HepG2 (cell line): ENCODE measurements at regions not wholly inside any gene's neighbourhood (a gene's known extent, or its start where the extent isn't known, plus 50 kb on each side); places are given as distances from the start of the nearest gene placed in this dataset.

Source experiments
- ATAC-seq: fragments of 200-7000 bp; cut with Tn5 transposase; 3 replicates; pipeline ENCODE4 v1.9.1; 2020; ENCODE audit warnings: mild to moderate bottlenecking, moderate library complexity
- BruUV-seq: library from RNA; stranded (reverse); fragments of 400-500 nt; replicated peaks from 2 replicates; lab custom pipeline; 2021; lab: Mats Ljungman, UMichigan
- CTCF ChIA-PET: fragments of 300-600 bp; formaldehyde crosslinking; extraction: SDS; loops from one replicate; lab custom pipeline; 2021; ENCODE audit warnings: low total read pairs, inconsistent platforms, low intra/inter-chr PET ratio; lab: Yijun Ruan, JAX
- POLR2A ChIA-PET: fragments of 350-600 bp; sonication (Branson Sonifier 250); formaldehyde crosslinking; loops from one replicate; lab custom pipeline; 2020; ENCODE audit warnings: antibody characterized with exemption, inconsistent platforms; lab: Yijun Ruan, JAX
- DNase-seq: peaks from one replicate; pipeline ENCODE4 v3.0.0-alpha.2; 2015; ENCODE audit warnings: low spot score
- FAIRE-seq: peaks from 3 replicates; lab custom pipeline; 2011; peaks lifted over from hg19 to GRCh38; lab: Jason Lieb, UNC
- H2AFZ ChIP-seq: one replicate; pipeline ENCODE4 v1.6.1; 2011; ENCODE audit warnings: low read length, inconsistent platforms
- H3K27ac ChIP-seq: fragments of 300-600 bp; 3 replicates; pipeline ENCODE4 v1.8.0; 2011; ENCODE audit warnings: mixed run types, mild to moderate bottlenecking, mixed read lengths, low read length, inconsistent platforms; ENCODE audit not compliant: insufficient read depth; ENCODE audit errors: extremely low read length
- H3K27me3 ChIP-seq, 2 experiments: fragments of 200-600 bp in 1 of 2; 2 replicates in 1 of 2; 3 replicates in 1 of 2; pipeline versions ENCODE4 v1.6.0 to v1.8.0; 2011; ENCODE audit warnings: low read length in 2 of 2, mild to moderate bottlenecking in 2 of 2, moderate library complexity in 2 of 2, inconsistent platforms in 1 of 2; ENCODE audit not compliant: insufficient read depth in 2 of 2, control insufficient read depth in 1 of 2
- H3K36me3 ChIP-seq, 2 experiments: fragments of 200-600 bp in 1 of 2; replicated peaks in 1 of 2; 2 replicates in 1 of 2; 3 replicates in 1 of 2; pipeline versions ENCODE4 v1.5.1 to v1.8.0; 2011; ENCODE audit warnings: low read length in 2 of 2, inconsistent platforms in 1 of 2; ENCODE audit not compliant: insufficient read depth in 2 of 2, control insufficient read depth in 1 of 2
- H3K4me1 ChIP-seq: 2 replicates; pipeline ENCODE4 v1.5.1; 2012; ENCODE audit warnings: low read length, inconsistent platforms; ENCODE audit not compliant: insufficient read depth
- H3K4me2 ChIP-seq: 2 replicates; pipeline ENCODE4 v1.6.0; 2011; ENCODE audit warnings: low read depth, low read length, inconsistent platforms
- H3K4me3 ChIP-seq, 3 experiments: fragments of 200-600 bp in 1 of 3; sonication (generic), shearing (Covaris generic) in 1 of 3; replicated peaks in 1 of 3; 2 replicates each; pipeline ENCODE4 v1.5.1; 2011 to 2016; ENCODE audit warnings: low read length in 3 of 3, inconsistent platforms in 2 of 3, low read depth in 2 of 3, mild to moderate bottlenecking in 2 of 3, control low read depth in 1 of 3, mixed read lengths in 1 of 3; ENCODE audit not compliant: insufficient read depth in 1 of 3
- H3K79me2 ChIP-seq: one replicate; pipeline ENCODE4 v1.6.1; 2011; ENCODE audit warnings: low read length, inconsistent platforms; ENCODE audit not compliant: insufficient read depth
- H3K9ac ChIP-seq: 2 replicates; pipeline ENCODE4 v1.6.0; 2011; ENCODE audit warnings: mild to moderate bottlenecking, low read depth, low read length, inconsistent platforms; ENCODE audit not compliant: insufficient read depth
- H3K9me3 ChIP-seq: 2 replicates; pipeline ENCODE4 v1.5.1; 2012; ENCODE audit warnings: mild to moderate bottlenecking, low read length
- H4K20me1 ChIP-seq: 2 replicates; pipeline ENCODE4 v1.6.0; 2011; ENCODE audit warnings: inconsistent platforms, mild to moderate bottlenecking, low read length, moderate library complexity; ENCODE audit not compliant: insufficient read depth
- CAMTA2 ChIP-seq: sonication (generic); formaldehyde crosslinking; IDR thresholded peaks from 2 replicates; pipeline ENCODE4 v1.4.0; 2020; ENCODE audit warnings: mild to moderate bottlenecking, missing genetic modification reagents, borderline replicate concordance
- ESRRA ChIP-seq: sonication (generic); formaldehyde crosslinking; IDR thresholded peaks from 2 replicates; pipeline ENCODE4 v1.5.1; 2020; ENCODE audit warnings: mild to moderate bottlenecking, low read depth, missing genetic modification reagents
- FLYWCH1 ChIP-seq: sonication (generic); formaldehyde crosslinking; IDR thresholded peaks from 2 replicates; pipeline ENCODE4 v1.8.1; 2023; ENCODE audit warnings: mild to moderate bottlenecking, missing genetic modification reagents
- JDP2 ChIP-seq: sonication (generic); formaldehyde crosslinking; IDR thresholded peaks from 2 replicates; pipeline ENCODE4 v1.8.1; 2022; ENCODE audit warnings: missing genetic modification reagents, borderline replicate concordance
- MXD1 ChIP-seq: sonication (generic); formaldehyde crosslinking; IDR thresholded peaks from 2 replicates; pipeline ENCODE4 v1.4.0; 2020; ENCODE audit warnings: mild to moderate bottlenecking, missing genetic modification reagents
- RAD51 ChIP-seq: fragments of 450-650 bp; IDR thresholded peaks from 2 replicates; pipeline ENCODE4 v1.6.1; 2016; ENCODE audit warnings: borderline replicate concordance
- RARG ChIP-seq: sonication (generic); formaldehyde crosslinking; IDR thresholded peaks from 2 replicates; pipeline ENCODE4 v1.4.0; 2020; ENCODE audit warnings: low read depth, mild to moderate bottlenecking, missing genetic modification reagents
- SMAD9 ChIP-seq: sonication (generic); formaldehyde crosslinking; IDR thresholded peaks from 2 replicates; pipeline ENCODE4 v1.5.1; 2020; ENCODE audit warnings: mild to moderate bottlenecking, missing genetic modification reagents
- ZBTB43 ChIP-seq: sonication (generic); formaldehyde crosslinking; conservative IDR thresholded peaks from 2 replicates; pipeline ENCODE4 v1.4.0; 2020; ENCODE audit warnings: missing genetic modification reagents
- ZNF333 ChIP-seq: sonication (generic); formaldehyde crosslinking; IDR thresholded peaks from 2 replicates; pipeline ENCODE4 v1.4.0; 2020; ENCODE audit warnings: mild to moderate bottlenecking, missing genetic modification reagents, borderline replicate concordance
- ZNF543 ChIP-seq: sonication (generic); formaldehyde crosslinking; IDR thresholded peaks from 2 replicates; pipeline ENCODE4 v1.4.0; 2020; ENCODE audit warnings: mild to moderate bottlenecking, missing genetic modification reagents
- ZNF800 ChIP-seq: sonication (generic); formaldehyde crosslinking; IDR thresholded peaks from 2 replicates; pipeline ENCODE4 v1.4.0; 2020; ENCODE audit warnings: missing genetic modification reagents
- WGBS: methylation state at CpG from one replicate; pipeline ENCODE4 v1.1.6; 2017; ENCODE audit warnings: low lambda C conversion rate; 5-methylcytosine and 5-hydroxymethylcytosine counted together
- in situ Hi-C: cut with HindIII; loops from 2 replicates; pipeline ENCODE4 v1.10.0; 2017; ENCODE audit warnings: low pct_unique_long_range_greater_than_20kb; ENCODE audit not compliant: extremely low pct_ligation_motif_present
- intact Hi-C: fragments of 100-400 bp; cut with micrococcal nuclease; formaldehyde crosslinking; loops from one replicate; pipeline ENCODE4 v1.10.0; 2022; ENCODE audit not compliant: unreplicated experiment

- no peak for TF ChIP-seq MXD1
- TF ChIP-seq RARG (CRISPR knock-in tag) = no peak
- no peak for TF ChIP-seq ZNF543 (CRISPR knock-in tag)
- no peak for TF ChIP-seq FLYWCH1
- TF ChIP-seq CAMTA2 (CRISPR knock-in tag) = no peak
- TF ChIP-seq ESRRA (CRISPR knock-in tag) = no peak
- no peak for TF ChIP-seq SMAD9 (CRISPR knock-in tag)
- TF ChIP-seq ZNF800 = no peak
- TF ChIP-seq JDP2 = no peak
- no peak for TF ChIP-seq RAD51
- 0 out of 2 replicates have a peak, but pooled peaks have one; percentile 63 for TF ChIP-seq ZBTB43 (CRISPR knock-in tag)
- TF ChIP-seq, all 625 proteins: peak for 232
Measured at GRCh38 chr5:15008476-15008875, 136.9 kb upstream of the ANKH start (continued).

GRCh38 chr5:15007646-15008045 is 136.1 kb upstream of the ANKH start:
- Histone ChIP-seq H3K4me3 (no peak overlapping the region), H3K27me3 (no peaks in the 10 kb centered on the region), H3K9ac (no peak overlapping the region), H3K27ac (no peak overlapping the region), H4K20me1 (no peaks in the 10 kb centered on the region), H3K79me2 (no peaks in the 10 kb centered on the region), H3K9me3 (no peaks in the 10 kb centered on the region), H3K36me3 (no peaks in the 10 kb centered on the region), H2AFZ (no peak overlapping the region), H3K4me2 (no peak overlapping the region), H3K4me1 (peaks cover 66% of the 10 kb centered on the region)
- BruUV-seq = no TSS peak
- ATAC-seq (no peak), FAIRE-seq (no peak), DNase-seq (no peak)
- 100% methylated on average over 4 of the region's 4 CpGs for WGBS
- in situ Hi-C loops = no loop called here
- ChIA-PET POLR2A (no interaction called here), CTCF (interaction anchor here (2.3 kb wide), 1 partner anchor 280 kb away, joined by 7 read pairs; no protein-coding TSS in a partner anchor)
- intact Hi-C loops = loop anchor here (2.0 kb wide), 2 partner anchors 61 to 343 kb away; partner anchors contain the start of gene OTULIN
- TF ChIP-seq ZNF333 (CRISPR knock-in tag) = no peak
